ENCODE measurements at regions not wholly inside any gene's neighbourhood (a gene's known extent, or its start where the extent isn't known, plus 50 kb on each side); places are given as distances from the start of the nearest gene placed in this dataset.

GRCh38 chr7:55288070-55288824 is 76.9 kb upstream of the LANCL2 start:
- H3K27me3 ChIP-seq (ENCODE audit: insufficient read depth, low read depth, severe bottlenecking): no peaks in the 10 kb centered on the region
- no peak overlapping the region for H3K4me3 ChIP-seq (ENCODE audit: low read depth, low read length)
- no peak for DNase-seq
- TF ChIP-seq, protein P1, sequence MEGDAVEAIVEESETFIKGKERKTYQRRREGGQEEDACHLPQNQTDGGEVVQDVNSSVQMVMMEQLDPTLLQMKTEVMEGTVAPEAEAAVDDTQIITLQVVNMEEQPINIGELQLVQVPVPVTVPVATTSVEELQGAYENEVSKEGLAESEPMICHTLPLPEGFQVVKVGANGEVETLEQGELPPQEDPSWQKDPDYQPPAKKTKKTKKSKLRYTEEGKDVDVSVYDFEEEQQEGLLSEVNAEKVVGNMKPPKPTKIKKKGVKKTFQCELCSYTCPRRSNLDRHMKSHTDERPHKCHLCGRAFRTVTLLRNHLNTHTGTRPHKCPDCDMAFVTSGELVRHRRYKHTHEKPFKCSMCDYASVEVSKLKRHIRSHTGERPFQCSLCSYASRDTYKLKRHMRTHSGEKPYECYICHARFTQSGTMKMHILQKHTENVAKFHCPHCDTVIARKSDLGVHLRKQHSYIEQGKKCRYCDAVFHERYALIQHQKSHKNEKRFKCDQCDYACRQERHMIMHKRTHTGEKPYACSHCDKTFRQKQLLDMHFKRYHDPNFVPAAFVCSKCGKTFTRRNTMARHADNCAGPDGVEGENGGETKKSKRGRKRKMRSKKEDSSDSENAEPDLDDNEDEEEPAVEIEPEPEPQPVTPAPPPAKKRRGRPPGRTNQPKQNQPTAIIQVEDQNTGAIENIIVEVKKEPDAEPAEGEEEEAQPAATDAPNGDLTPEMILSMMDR (IDR thresholded peaks at IDR 0.05; ENCODE audit: low read depth, low read length): no peak
- H3K9me3 ChIP-seq (ENCODE audit: severe bottlenecking): no peaks in the 10 kb centered on the region
- H3K36me3 ChIP-seq: no peaks in the 10 kb centered on the region
- H3K27ac ChIP-seq: no peak overlapping the region

GRCh38 chr7:55296070-55296469 is 69.1 kb upstream of the LANCL2 start:
- H3K36me3 ChIP-seq: no peaks in the 10 kb centered on the region
- TF ChIP-seq, protein P1 (IDR thresholded peaks at IDR 0.05; ENCODE audit: low read depth, low read length): no peak
- no peaks in the 10 kb centered on the region for H3K27me3 ChIP-seq (ENCODE audit: insufficient read depth, low read depth, severe bottlenecking)
- no peak for DNase-seq
- H3K4me3 ChIP-seq (ENCODE audit: low read depth, low read length): no peak overlapping the region
- H3K9me3 ChIP-seq (ENCODE audit: severe bottlenecking): no peaks in the 10 kb centered on the region
- no peak overlapping the region for H3K27ac ChIP-seq

- H3K27me3 ChIP-seq (ENCODE audit: insufficient read depth, low read depth, severe bottlenecking): peaks cover 5% of the 10 kb centered on the region
- no peak for DNase-seq
- TF ChIP-seq, protein P1 (IDR thresholded peaks at IDR 0.05; ENCODE audit: low read depth, low read length): no peak
- no peak overlapping the region for H3K27ac ChIP-seq
- no peaks in the 10 kb centered on the region for H3K36me3 ChIP-seq
- H3K9me3 ChIP-seq (ENCODE audit: severe bottlenecking): no peaks in the 10 kb centered on the region
- no peak overlapping the region for H3K4me3 ChIP-seq (ENCODE audit: low read depth, low read length)
These were observed 65.7 kb upstream of the LANCL2 start for GRCh38 chr7:55299273-55299967.

DNA sequence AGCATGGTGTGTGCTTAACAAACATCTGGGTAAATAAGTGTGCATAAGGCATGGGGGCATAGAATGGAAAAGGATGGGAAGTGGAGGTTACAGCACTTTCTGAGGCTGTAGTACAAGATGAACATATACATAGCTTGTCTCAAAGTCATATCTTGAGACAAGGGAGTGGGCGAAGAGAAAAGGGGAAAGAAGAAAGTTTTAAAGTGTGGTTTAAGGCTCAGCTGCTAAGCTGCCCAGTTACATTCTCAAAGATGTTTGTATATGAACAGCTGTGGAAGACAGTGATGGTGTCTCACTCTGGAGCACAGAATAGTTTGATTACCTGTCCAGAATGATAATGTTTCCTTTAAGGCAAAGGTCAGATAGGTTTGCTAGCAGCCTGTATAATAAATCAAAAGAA is 61.9 kb upstream of the LANCL2 start:
- Histone ChIP-seq H3K36me3 (no peaks in the 10 kb centered on the region), H3K9me3 (ENCODE audit: severe bottlenecking) (no peaks in the 10 kb centered on the region), H3K27ac (no peak overlapping the region), H3K27me3 (ENCODE audit: insufficient read depth, low read depth, severe bottlenecking) (peaks cover 5% of the 10 kb centered on the region), H3K4me3 (ENCODE audit: low read depth, low read length) (no peak overlapping the region)
- TF ChIP-seq, protein P1 (IDR thresholded peaks at IDR 0.05; ENCODE audit: low read depth, low read length): no peak
- no peak for DNase-seq

- Histone ChIP-seq H3K27me3 (ENCODE audit: insufficient read depth, low read depth, severe bottlenecking) (peaks cover 5% of the 10 kb centered on the region), H3K27ac (no peak overlapping the region), H3K36me3 (no peaks in the 10 kb centered on the region), H3K4me3 (ENCODE audit: low read depth, low read length) (no peak overlapping the region), H3K9me3 (ENCODE audit: severe bottlenecking) (no peaks in the 10 kb centered on the region)
- TF ChIP-seq, protein P1 (IDR thresholded peaks at IDR 0.05; ENCODE audit: low read depth, low read length): no peak
- DNase-seq: no peak
These were observed 60.9 kb upstream of the LANCL2 start for GRCh38 chr7:55304018-55304762.
